ENCODE measurements at regions not wholly inside any gene's neighbourhood (a gene's known extent, or its start where the extent isn't known, plus 50 kb on each side); places are given as distances from the start of the nearest gene placed in this dataset.

DNA sequence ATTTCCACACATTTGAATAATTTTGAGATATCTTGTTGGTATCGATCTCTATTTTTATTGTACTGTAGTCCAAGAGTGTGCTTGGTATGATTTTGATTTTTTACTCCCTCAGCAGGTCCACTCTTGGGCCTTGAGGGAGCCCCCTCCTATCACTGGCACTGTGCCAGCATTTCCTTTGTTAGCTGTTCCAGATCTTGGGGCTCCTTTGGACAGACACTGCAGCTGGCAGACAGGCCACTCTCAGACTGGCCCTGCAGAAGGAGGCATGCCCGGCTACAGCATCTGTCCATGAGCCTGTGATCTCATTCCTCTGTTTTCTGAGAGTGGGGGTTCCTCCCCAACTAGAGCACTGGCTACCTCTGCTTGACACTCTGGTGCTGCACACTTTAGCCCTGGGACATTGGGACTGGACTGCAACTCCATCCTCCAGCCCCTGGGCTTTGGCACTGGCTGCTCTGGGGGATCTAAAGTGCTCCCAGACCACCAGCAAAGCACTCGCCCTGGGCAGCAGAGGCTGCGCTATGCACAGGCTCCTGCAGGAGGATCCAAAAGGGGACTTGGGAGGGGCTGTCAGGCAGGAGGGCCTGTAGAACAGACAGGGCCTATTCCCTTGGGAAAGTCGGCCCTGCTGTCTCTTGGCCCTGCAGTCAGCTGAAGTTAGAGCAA lies 271.3 kb upstream of the DMAC1 start:
- TF ChIP-seq, protein P1, sequence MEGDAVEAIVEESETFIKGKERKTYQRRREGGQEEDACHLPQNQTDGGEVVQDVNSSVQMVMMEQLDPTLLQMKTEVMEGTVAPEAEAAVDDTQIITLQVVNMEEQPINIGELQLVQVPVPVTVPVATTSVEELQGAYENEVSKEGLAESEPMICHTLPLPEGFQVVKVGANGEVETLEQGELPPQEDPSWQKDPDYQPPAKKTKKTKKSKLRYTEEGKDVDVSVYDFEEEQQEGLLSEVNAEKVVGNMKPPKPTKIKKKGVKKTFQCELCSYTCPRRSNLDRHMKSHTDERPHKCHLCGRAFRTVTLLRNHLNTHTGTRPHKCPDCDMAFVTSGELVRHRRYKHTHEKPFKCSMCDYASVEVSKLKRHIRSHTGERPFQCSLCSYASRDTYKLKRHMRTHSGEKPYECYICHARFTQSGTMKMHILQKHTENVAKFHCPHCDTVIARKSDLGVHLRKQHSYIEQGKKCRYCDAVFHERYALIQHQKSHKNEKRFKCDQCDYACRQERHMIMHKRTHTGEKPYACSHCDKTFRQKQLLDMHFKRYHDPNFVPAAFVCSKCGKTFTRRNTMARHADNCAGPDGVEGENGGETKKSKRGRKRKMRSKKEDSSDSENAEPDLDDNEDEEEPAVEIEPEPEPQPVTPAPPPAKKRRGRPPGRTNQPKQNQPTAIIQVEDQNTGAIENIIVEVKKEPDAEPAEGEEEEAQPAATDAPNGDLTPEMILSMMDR (conservative IDR thresholded peaks at IDR 0.05 in 1 of 2, IDR thresholded peaks at IDR 0.05 in 1 of 2; ENCODE audit: low read depth in 1 of 2, low read length in 2 of 2): no peak
- no peak for TF ChIP-seq EZH2 (IDR thresholded peaks at IDR 0.05; ENCODE audit: low read length, missing control alignments)
